Mesendoderm (in vitro differentiated cells): ENCODE measurements at regions not wholly inside any gene's neighbourhood (a gene's known extent, or its start where the extent isn't known, plus 50 kb on each side); places are given as distances from the start of the nearest gene placed in this dataset.

Source experiments
- DNase-seq: peaks from one replicate; pipeline ENCODE4 v3.0.0; 2013
- H2AK5ac ChIP-seq: 2 replicates; pipeline ENCODE4 v1.6.1; 2013; ENCODE audit warnings: low read length, inconsistent platforms
- H2BK120ac ChIP-seq: 2 replicates; pipeline ENCODE4 v1.6.1; 2013; ENCODE audit warnings: low read depth, mild to moderate bottlenecking, low read length, moderate library complexity, mixed read lengths
- H2BK15ac ChIP-seq: replicated peaks from 2 replicates; pipeline ENCODE4 v1.6.1; 2013; ENCODE audit warnings: low read depth, mild to moderate bottlenecking, moderate library complexity
- H2BK5ac ChIP-seq: 2 replicates; pipeline ENCODE4 v1.6.1; 2013; ENCODE audit warnings: low read length, inconsistent platforms
- H3K18ac ChIP-seq: 2 replicates; pipeline ENCODE4 v1.6.1; 2013; ENCODE audit warnings: mild to moderate bottlenecking, low read length, mixed read lengths
- H3K23ac ChIP-seq: one replicate; pipeline ENCODE4 v1.6.1; 2013; ENCODE audit warnings: low read length
- H3K27ac ChIP-seq: 2 replicates; pipeline ENCODE4 v1.5.1; 2013; ENCODE audit warnings: low read depth, mild to moderate bottlenecking, inconsistent platforms, low read length, moderate library complexity
- H3K27me3 ChIP-seq: 2 replicates; pipeline ENCODE4 v1.6.1; 2013; ENCODE audit warnings: low read length, control low read depth, mild to moderate bottlenecking, inconsistent platforms; ENCODE audit not compliant: insufficient read depth, poor library complexity
- H3K36me3 ChIP-seq: 2 replicates; pipeline ENCODE4 v1.6.1; 2013; ENCODE audit warnings: low read length, inconsistent platforms; ENCODE audit not compliant: control insufficient read depth, insufficient read depth
- H3K4ac ChIP-seq: one replicate; pipeline ENCODE4 v1.6.1; 2013; ENCODE audit warnings: low read depth, mild to moderate bottlenecking, low read length, moderate library complexity
- H3K4me1 ChIP-seq: 2 replicates; pipeline ENCODE4 v1.6.1; 2013; ENCODE audit warnings: low read depth, low read length, inconsistent platforms; ENCODE audit not compliant: control insufficient read depth
- H3K4me2 ChIP-seq: 2 replicates; pipeline ENCODE4 v1.6.1; 2013; ENCODE audit warnings: low read length
- H3K4me3 ChIP-seq: 2 replicates; pipeline ENCODE4 v1.5.1; 2013; ENCODE audit warnings: mild to moderate bottlenecking, low read length
- H3K56ac ChIP-seq: one replicate; pipeline ENCODE4 v1.6.1; 2013; ENCODE audit warnings: low read length
- H3K79me1 ChIP-seq: 2 replicates; pipeline ENCODE4 v1.6.1; 2013; ENCODE audit warnings: low read length, inconsistent platforms
- H3K79me2 ChIP-seq: 2 replicates; pipeline ENCODE4 v1.6.1; 2013; ENCODE audit warnings: mild to moderate bottlenecking, low read length; ENCODE audit not compliant: control insufficient read depth, insufficient read depth
- H3K9ac ChIP-seq: 2 replicates; pipeline ENCODE4 v1.6.1; 2013; ENCODE audit warnings: low read length, inconsistent platforms
- H4K5ac ChIP-seq: one replicate; pipeline ENCODE4 v1.6.1; 2013; ENCODE audit warnings: low read length
- H4K8ac ChIP-seq: one replicate; pipeline ENCODE4 v1.6.1; 2013; ENCODE audit warnings: low read depth, mild to moderate bottlenecking, control low read depth, low read length, moderate library complexity
- WGBS: extraction: QIAGEN DNeasy Blood & Tissue Kit; methylation state at CpG from one replicate; pipeline ENCODE4 v1.1.7; 2013; ENCODE audit warnings: low lambda C conversion rate, missing lambda C conversion rate; ENCODE audit not compliant: insufficient coverage; ENCODE audit errors: extremely low coverage; 5-methylcytosine and 5-hydroxymethylcytosine counted together

DNA sequence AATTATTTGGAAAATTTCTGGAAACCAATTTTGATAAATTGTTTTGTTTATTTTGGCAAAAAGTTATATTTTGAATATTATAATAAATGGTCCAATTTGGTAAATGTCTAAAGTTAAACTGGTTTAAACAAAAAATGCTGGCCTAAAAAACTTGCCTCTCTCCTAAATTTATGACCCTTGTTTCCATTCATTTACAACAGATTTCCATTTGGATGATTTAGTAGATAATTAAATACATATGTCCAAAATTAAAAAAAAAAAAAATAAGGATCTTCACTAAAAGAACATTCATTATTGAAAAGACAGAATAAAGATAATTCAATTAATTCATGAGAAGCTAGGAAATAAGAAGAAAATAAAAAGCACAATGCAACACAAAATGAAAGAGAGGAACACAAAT is 449.5 kb downstream of the SPRY1 start:
- no peak overlapping the region for H4K8ac ChIP-seq
- no peak for DNase-seq
- H3K4me2 ChIP-seq, result no peak overlapping the region

DNA sequence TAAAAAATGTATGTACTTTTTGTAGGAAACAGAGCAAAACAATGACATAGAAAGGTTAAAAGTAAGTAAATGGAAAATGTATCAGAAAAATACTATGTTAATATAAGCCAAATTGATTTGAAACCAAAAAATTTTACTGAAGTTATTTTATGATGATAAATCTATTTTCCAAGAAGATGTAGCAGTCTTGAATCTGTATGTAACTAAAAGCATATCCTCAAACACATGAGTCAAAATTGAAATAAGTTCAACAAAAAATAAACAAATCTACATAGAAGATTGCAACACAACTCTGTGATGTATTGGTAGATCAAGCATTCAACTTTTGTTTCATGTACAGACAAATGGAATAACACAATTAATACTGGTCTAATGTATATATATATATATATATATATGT is 450.0 kb downstream of the SPRY1 start:
- no peak overlapping the region for H2AK5ac ChIP-seq
- H2BK5ac ChIP-seq, result no peak overlapping the region
- DNase-seq, result no peak
- H3K27me3 ChIP-seq, result no peaks in the 10 kb centered on the region
- no peaks in the 10 kb centered on the region for H3K79me2 ChIP-seq
- H3K27ac ChIP-seq, result no peak overlapping the region
- H3K4me2 ChIP-seq, result no peak overlapping the region
- H3K23ac ChIP-seq, result no peak overlapping the region
- no peak overlapping the region for H4K8ac ChIP-seq
- H3K4me3 ChIP-seq, result no peak overlapping the region
- no peaks in the 10 kb centered on the region for H3K4me1 ChIP-seq
- H3K56ac ChIP-seq, result no peak overlapping the region
- no peak overlapping the region for H2BK15ac ChIP-seq
- no peak overlapping the region for H4K5ac ChIP-seq
- H3K9ac ChIP-seq, result no peak overlapping the region
- H2BK120ac ChIP-seq, result no peak overlapping the region
- H3K36me3 ChIP-seq, result no peaks in the 10 kb centered on the region
- H3K79me1 ChIP-seq, result no peaks in the 10 kb centered on the region
- no peak overlapping the region for H3K4ac ChIP-seq
- no peak overlapping the region for H3K18ac ChIP-seq

More for the DNA sequence above, 449.5 kb downstream of the SPRY1 start:
- Histone ChIP-seq H2BK120ac (no peak overlapping the region), H3K27me3 (no peaks in the 10 kb centered on the region), H2AK5ac (no peak overlapping the region), H2BK15ac (no peak overlapping the region), H4K5ac (no peak overlapping the region), H3K4ac (no peak overlapping the region), H2BK5ac (no peak overlapping the region), H3K27ac (no peak overlapping the region), H3K56ac (no peak overlapping the region), H3K4me3 (no peak overlapping the region), H3K4me1 (no peaks in the 10 kb centered on the region), H3K23ac (no peak overlapping the region), H3K18ac (no peak overlapping the region), H3K79me2 (no peaks in the 10 kb centered on the region), H3K79me1 (no peaks in the 10 kb centered on the region), H3K36me3 (no peaks in the 10 kb centered on the region), H3K9ac (no peak overlapping the region)

DNA sequence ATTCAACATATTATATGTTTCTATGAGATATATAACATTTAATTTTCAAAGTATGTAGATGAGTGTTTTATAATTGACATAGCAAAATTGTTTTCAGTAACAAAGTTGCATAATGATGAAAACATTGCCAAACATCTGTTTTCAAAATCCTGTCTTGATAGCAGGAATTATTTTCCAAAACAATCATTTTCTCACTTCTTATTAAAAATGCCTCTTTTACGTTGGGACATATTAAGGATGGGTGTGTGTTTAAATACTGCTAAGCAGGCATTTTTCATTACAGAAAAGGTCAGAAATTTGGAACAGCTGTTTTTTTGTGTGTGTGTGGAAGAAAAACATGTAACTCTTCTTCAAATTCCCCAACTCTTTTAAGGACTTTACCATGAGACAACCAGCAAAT is 452.0 kb downstream of the SPRY1 start:
- no peak overlapping the region for H3K4ac ChIP-seq
- H2BK5ac ChIP-seq, result no peak overlapping the region
- no peaks in the 10 kb centered on the region for H3K79me1 ChIP-seq
- H3K4me1 ChIP-seq, result no peaks in the 10 kb centered on the region
- H3K4me2 ChIP-seq, result no peak overlapping the region
- no peak overlapping the region for H2BK15ac ChIP-seq
- H3K36me3 ChIP-seq, result no peaks in the 10 kb centered on the region
- no peak overlapping the region for H2AK5ac ChIP-seq
- no peak overlapping the region for H3K27ac ChIP-seq
- H4K5ac ChIP-seq, result no peak overlapping the region
- no peak overlapping the region for H2BK120ac ChIP-seq
- no peaks in the 10 kb centered on the region for H3K27me3 ChIP-seq
- no peak overlapping the region for H3K9ac ChIP-seq
- no peaks in the 10 kb centered on the region for H3K79me2 ChIP-seq
- DNase-seq, result no peak
- no CpG with 5 or more reads among the region's 1 CpG for WGBS
- H4K8ac ChIP-seq, result no peak overlapping the region
- H3K18ac ChIP-seq, result no peak overlapping the region
- H3K4me3 ChIP-seq, result no peak overlapping the region
- H3K56ac ChIP-seq, result no peak overlapping the region
- H3K23ac ChIP-seq, result no peak overlapping the region

DNA sequence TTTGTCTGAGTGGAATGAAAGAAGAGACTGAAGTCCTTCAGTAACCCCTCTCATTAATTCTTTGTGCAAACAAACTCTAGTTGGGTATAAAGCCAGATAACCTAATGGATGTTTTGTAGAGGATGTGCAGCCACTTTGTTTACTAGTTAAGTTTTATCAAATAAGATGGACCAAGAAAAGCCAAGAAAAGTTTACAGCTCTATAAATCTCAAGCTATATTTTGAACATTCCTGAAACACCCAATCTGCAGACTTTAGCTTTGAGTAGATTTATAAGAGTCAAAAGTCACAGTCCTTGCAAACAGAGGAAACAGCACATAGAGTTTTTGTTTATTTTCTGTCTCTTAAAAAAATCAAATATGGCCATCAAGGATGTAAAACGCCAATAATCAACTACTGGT is 452.9 kb downstream of the SPRY1 start:
- Histone ChIP-seq H3K56ac (no peak overlapping the region), H3K27ac (no peak overlapping the region), H2BK15ac (no peak overlapping the region), H3K79me2 (no peaks in the 10 kb centered on the region), H4K8ac (no peak overlapping the region), H3K79me1 (no peaks in the 10 kb centered on the region), H3K23ac (no peak overlapping the region), H3K4me3 (no peak overlapping the region), H2AK5ac (no peak overlapping the region), H3K36me3 (no peaks in the 10 kb centered on the region), H3K18ac (no peak overlapping the region), H3K4me1 (no peaks in the 10 kb centered on the region), H3K27me3 (no peaks in the 10 kb centered on the region), H3K4ac (no peak overlapping the region), H4K5ac (no peak overlapping the region), H2BK120ac (no peak overlapping the region), H3K4me2 (no peak overlapping the region), H3K9ac (no peak overlapping the region), H2BK5ac (no peak overlapping the region)
- no CpG with 5 or more reads among the region's 1 CpG for WGBS
- no peak for DNase-seq

DNA sequence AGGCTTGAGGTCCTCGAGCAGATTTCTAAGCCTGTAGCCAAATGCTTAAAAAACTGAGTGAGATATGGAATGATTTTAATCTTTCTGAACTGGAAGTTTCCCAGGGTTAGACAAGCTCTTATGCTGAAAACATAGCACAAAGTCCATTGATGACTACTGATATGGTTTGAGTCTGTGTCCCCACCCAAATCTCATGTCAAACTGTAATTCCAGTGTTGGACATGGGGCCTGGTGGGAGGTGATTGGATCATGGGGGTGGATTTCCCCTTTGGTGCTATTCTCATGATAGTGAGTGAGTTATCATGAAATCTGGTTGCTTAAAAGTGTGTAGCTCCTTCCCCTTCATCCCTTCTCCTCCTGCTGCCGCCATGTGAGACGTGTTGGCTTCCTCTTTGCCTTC is 454.9 kb downstream of the SPRY1 start:
- Histone ChIP-seq H3K79me1 (no peaks in the 10 kb centered on the region), H3K18ac (no peak overlapping the region), H4K5ac (no peak overlapping the region), H3K79me2 (no peaks in the 10 kb centered on the region), H3K27ac (no peak overlapping the region), H3K4ac (no peak overlapping the region), H3K23ac (no peak overlapping the region), H2AK5ac (no peak overlapping the region), H3K4me1 (no peaks in the 10 kb centered on the region), H3K9ac (no peak overlapping the region), H3K4me3 (no peak overlapping the region), H3K4me2 (no peak overlapping the region), H3K56ac (no peak overlapping the region), H2BK5ac (no peak overlapping the region), H4K8ac (no peak overlapping the region), H3K36me3 (no peaks in the 10 kb centered on the region), H3K27me3 (no peaks in the 10 kb centered on the region), H2BK15ac (no peak overlapping the region), H2BK120ac (no peak overlapping the region)
- no CpG with 5 or more reads among the region's 3 CpGs for WGBS
- DNase-seq, result no peak

DNA sequence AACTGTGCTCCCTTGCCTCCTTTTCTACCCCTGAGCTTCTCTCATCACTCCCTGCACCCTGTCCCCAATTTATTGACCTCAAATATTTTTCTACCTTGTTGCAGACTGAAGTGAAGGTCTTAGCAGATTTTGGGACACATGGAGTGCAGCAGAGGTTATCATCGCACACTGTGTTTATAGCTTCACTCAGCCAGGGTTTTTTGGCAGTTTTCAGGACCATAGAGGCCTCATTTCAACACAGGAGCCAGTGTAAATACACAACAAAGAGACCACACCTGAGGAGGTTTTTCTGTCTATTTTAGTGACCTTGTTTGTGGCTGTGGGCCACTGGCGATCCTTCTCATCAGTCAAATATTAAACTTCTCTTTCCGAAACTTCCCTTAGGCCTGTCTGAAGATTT is 457.1 kb downstream of the SPRY1 start:
- WGBS, result no CpG with 5 or more reads among the region's 3 CpGs
- no peak overlapping the region for H3K4me3 ChIP-seq

More for the DNA sequence above, 457.1 kb downstream of the SPRY1 start:
- no peak overlapping the region for H4K8ac ChIP-seq
- H3K18ac ChIP-seq, result no peak overlapping the region
- H3K27me3 ChIP-seq, result no peaks in the 10 kb centered on the region
- H3K79me2 ChIP-seq, result no peaks in the 10 kb centered on the region
- DNase-seq, result no peak
- no peak overlapping the region for H2BK15ac ChIP-seq
- no peak overlapping the region for H3K4me2 ChIP-seq
- no peak overlapping the region for H3K27ac ChIP-seq
- peaks cover 2% of the 10 kb centered on the region for H3K4me1 ChIP-seq
- no peak overlapping the region for H3K9ac ChIP-seq
- H3K56ac ChIP-seq, result no peak overlapping the region
- no peak overlapping the region for H2BK120ac ChIP-seq
- H3K23ac ChIP-seq, result no peak overlapping the region
- H2BK5ac ChIP-seq, result no peak overlapping the region
- H3K4ac ChIP-seq, result peak overlapping the region; percentile 70
- H2AK5ac ChIP-seq, result no peak overlapping the region
- H4K5ac ChIP-seq, result no peak overlapping the region
- H3K36me3 ChIP-seq, result no peaks in the 10 kb centered on the region
- no peaks in the 10 kb centered on the region for H3K79me1 ChIP-seq
